ENCODE measurements at regions not wholly inside any gene's neighbourhood (a gene's known extent, or its start where the extent isn't known, plus 50 kb on each side); places are given as distances from the start of the nearest gene placed in this dataset.

DNA sequence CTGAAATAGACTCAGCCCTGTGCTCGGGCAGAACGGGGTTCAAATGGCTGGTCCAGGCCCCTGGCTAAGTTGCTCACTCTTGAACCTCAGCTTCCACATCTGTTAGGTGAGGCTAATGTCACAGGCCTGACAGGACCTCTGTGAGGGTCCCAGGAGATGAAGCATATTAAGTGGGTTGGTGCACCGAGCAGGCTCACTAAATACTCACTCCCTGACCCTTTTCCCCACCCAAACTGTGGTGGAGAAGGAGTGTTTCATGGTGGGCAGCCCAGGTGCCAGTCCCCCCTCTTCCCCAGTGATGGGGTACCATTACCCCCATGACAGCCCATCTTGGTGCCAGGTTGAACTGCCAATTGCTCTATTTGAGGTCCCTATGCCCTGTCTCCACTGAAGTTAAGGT is 286.0 kb downstream of the MYCN start:
- H3K4me3 ChIP-seq (ENCODE audit: low read depth, low read length): no peak overlapping the region
- DNase-seq (ENCODE audit: low read depth): no peak
- TF ChIP-seq CTCF (conservative IDR thresholded peaks at IDR 0.05; ENCODE audit: low read depth, low read length): no peak

DNA sequence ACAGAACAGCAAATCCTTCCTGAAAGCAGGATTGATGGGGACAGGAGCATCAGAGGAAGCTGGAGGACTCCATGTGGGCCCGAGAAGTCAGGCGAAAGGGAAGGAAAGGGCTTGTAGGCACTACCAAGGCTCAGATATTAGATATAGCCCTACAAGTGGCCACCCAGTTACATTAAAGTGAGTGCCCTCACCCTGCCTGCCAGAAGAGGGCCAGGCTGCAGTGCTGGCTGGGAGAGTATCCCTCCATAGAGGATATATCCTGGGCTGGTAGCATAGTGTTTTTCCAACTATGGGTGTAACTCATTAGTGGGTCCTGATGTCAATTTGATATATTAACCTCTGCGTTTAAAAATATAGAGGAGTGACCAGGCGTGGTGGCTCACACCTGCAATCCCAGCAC is 285.2 kb downstream of the MYCN start:
- no peak for TF ChIP-seq CTCF (conservative IDR thresholded peaks at IDR 0.05; ENCODE audit: low read depth, low read length)
- no peak for DNase-seq (ENCODE audit: low read depth)
- no peak overlapping the region for H3K4me3 ChIP-seq (ENCODE audit: low read depth, low read length)

DNA sequence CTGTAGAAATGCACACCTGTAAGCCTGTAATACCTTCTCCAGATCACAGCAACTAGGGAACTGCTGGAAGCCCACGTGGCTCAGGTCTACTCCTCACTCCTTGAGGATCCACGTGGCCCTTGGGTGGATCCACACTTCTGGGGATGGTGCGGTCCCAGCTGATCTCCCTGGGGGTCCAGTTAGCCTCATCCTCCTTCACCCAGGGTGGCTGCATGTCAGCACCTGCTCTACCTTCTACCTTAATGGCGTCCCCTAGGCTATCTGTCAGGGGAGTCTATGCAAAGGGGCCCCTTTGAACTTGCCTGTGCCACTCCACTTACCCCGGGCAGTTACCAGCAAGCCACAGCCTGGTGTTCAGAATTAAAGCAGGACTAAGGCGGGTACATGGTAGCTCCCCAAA is 284.7 kb downstream of the MYCN start:
- no peak for DNase-seq (ENCODE audit: low read depth)
- no peak overlapping the region for H3K4me3 ChIP-seq (ENCODE audit: low read depth, low read length)
- no peak for TF ChIP-seq CTCF (conservative IDR thresholded peaks at IDR 0.05; ENCODE audit: low read depth, low read length)

DNA sequence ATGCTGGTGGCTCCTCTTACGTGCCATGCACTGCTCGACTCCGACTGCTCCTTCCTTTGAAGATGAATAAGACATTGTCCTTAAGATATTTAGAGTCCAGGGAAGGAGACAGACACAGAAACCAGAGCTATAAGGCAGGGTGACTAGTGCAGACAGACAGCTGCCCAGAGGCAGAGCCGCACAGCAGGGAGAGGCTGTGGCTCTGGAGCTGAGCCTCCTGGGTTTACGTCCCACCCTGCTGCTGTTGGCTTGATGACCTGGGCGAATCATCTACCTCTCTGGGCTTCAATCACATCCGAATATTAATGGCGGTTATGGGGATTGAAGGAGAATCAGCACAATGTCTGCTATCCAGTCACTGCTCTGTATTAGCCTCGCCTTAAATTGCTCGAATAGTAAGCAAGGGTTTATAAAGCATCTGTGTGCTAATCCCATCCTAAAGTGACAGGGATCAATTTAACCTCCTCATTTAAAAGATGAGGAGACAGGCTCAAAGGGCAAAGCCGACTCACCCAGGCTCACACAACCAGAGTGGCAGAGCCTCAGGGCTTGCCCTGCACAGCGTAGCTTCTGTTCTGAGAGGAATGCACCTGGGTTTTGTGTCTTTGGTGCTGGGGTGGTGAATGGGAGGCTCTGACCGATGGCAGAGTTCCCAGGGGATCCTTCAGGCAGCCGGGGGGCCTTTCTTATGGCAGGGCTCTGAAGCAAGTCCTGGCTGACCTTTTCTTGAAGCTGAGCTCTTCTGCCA is 284.1 kb downstream of the MYCN start:
- no peak for DNase-seq (ENCODE audit: low read depth)
- TF ChIP-seq CTCF (conservative IDR thresholded peaks at IDR 0.05; ENCODE audit: low read depth, low read length): no peak
- no peak overlapping the region for H3K4me3 ChIP-seq (ENCODE audit: low read depth, low read length)

DNA sequence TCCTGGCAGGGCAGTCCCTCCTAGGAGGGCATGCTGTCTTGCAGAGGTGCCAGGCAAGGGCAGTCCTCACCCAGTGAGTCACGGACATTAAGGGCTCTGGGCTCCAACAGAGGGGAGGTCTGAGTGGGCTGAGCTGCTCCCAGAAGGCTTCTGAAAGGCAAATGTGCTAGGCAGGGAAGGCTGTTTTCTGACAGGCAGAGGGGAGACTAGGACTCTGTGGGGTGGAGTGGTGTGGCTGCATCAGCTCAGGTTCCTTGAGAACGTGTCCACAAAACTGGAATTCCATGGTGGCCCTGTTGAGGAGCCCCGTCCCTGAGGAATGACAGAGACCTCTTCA is 283.5 kb downstream of the MYCN start:
- DNase-seq (ENCODE audit: low read depth): no peak
- TF ChIP-seq CTCF (conservative IDR thresholded peaks at IDR 0.05; ENCODE audit: low read depth, low read length): no peak
- no peak overlapping the region for H3K4me3 ChIP-seq (ENCODE audit: low read depth, low read length)

- no peak overlapping the region for H3K4me3 ChIP-seq (ENCODE audit: low read depth, low read length)
- DNase-seq (ENCODE audit: low read depth): no peak
- no peak for TF ChIP-seq CTCF (conservative IDR thresholded peaks at IDR 0.05; ENCODE audit: low read depth, low read length)
These were observed 283.0 kb downstream of the MYCN start for GRCh38 chr2:16223161-16223840.

DNA sequence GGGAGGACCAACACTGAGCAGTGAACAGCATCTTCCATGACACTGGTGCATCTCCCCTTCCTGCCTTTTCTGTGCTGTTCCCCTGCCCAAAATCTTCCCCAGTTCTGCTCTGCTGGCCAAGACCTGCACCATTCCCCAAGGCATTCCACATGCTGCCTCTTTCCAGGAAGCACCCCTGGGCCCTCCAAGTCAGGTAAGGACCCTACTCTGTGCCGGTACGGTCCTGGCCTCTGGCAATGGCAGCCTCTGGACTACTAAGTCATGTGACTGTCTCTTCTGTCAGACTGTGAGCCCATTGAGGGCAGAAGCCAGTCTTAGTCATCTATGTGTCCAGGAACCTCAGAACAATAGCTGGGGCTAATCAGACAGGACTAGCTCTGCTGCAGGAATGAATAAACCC is 282.0 kb downstream of the MYCN start:
- TF ChIP-seq CTCF (conservative IDR thresholded peaks at IDR 0.05; ENCODE audit: low read depth, low read length): no peak

More for the DNA sequence above, 282.0 kb downstream of the MYCN start:
- H3K4me3 ChIP-seq (ENCODE audit: low read depth, low read length): no peak overlapping the region
- no peak for DNase-seq (ENCODE audit: low read depth)

Measured in choroid plexus epithelial cell (primary cell).